GM06990 (cell line): ENCODE measurements at regions not wholly inside any gene's neighbourhood (a gene's known extent, or its start where the extent isn't known, plus 50 kb on each side); places are given as distances from the start of the nearest gene placed in this dataset.

Source experiments
- DNase-seq: peaks from one replicate; pipeline ENCODE4 v3.0.0-alpha.2; 2011; ENCODE audit not compliant: insufficient read length; ENCODE audit errors: extremely low read depth
- H3K27me3 ChIP-seq: replicated peaks from 2 replicates; pipeline ENCODE4 v1.6.0; 2011; ENCODE audit warnings: low read length; ENCODE audit not compliant: control insufficient read depth, insufficient read depth
- H3K36me3 ChIP-seq: 2 replicates; pipeline ENCODE4 v1.5.1; 2011; ENCODE audit warnings: low read length; ENCODE audit not compliant: control insufficient read depth, insufficient read depth
- H3K4me3 ChIP-seq: replicated peaks from 2 replicates; pipeline ENCODE4 v1.5.1; 2011; ENCODE audit warnings: low read depth, mild to moderate bottlenecking, control low read depth, low read length
- TF ChIP-seq, protein P1 (sequence below): IDR thresholded peaks from 2 replicates; pipeline ENCODE4 v1.5.1; 2011; ENCODE audit warnings: low read length, control low read depth, mild to moderate bottlenecking, inconsistent platforms; ENCODE audit not compliant: insufficient read depth, poor library complexity, severe bottlenecking

DNA sequence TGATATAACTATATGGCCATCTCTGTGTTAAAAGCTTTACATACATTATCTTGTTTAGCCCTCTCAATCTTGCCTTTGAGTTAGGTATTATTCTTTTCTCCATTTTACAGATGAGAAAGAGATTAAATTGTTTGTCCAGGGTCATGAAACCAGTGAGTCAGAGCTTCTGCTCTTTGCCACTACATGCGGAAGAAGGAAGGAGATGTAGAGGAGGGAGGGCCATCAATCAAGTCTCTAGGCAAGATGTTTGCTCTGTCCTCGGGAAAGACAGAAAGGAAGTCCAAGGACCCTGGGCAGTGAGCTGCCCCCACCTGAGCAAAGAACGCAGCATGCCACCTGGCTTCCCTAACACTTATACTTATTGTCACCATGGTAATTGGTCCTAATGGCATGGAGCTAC lies 133.7 kb upstream of the IL1RAPL2 start:
- Histone ChIP-seq H3K27me3 (no peaks in the 10 kb centered on the region), H3K4me3 (no peak overlapping the region), H3K36me3 (no peaks in the 10 kb centered on the region)
- TF ChIP-seq, protein P1, sequence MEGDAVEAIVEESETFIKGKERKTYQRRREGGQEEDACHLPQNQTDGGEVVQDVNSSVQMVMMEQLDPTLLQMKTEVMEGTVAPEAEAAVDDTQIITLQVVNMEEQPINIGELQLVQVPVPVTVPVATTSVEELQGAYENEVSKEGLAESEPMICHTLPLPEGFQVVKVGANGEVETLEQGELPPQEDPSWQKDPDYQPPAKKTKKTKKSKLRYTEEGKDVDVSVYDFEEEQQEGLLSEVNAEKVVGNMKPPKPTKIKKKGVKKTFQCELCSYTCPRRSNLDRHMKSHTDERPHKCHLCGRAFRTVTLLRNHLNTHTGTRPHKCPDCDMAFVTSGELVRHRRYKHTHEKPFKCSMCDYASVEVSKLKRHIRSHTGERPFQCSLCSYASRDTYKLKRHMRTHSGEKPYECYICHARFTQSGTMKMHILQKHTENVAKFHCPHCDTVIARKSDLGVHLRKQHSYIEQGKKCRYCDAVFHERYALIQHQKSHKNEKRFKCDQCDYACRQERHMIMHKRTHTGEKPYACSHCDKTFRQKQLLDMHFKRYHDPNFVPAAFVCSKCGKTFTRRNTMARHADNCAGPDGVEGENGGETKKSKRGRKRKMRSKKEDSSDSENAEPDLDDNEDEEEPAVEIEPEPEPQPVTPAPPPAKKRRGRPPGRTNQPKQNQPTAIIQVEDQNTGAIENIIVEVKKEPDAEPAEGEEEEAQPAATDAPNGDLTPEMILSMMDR = no peak
- DNase-seq = no peak

DNA sequence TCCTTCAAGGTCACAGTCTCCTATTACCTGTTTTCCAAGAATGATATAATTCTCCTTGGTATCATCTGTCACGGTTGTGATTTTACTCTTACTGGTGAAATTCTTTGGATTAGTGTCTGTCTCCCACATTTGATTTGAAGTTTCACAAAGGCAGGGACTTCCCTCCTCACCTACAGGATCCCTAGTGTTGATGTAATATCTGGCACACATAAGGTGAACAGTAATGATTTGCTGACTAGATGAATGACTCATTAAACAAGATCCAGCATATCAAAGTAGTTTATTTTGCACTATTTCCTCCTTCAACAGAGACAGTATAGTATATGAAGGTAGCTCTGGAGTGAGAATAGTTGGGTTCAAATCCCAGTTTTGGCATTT lies 135.3 kb upstream of the IL1RAPL2 start:
- no peak for DNase-seq
- no peaks in the 10 kb centered on the region for H3K27me3 ChIP-seq
- TF ChIP-seq, protein P1 = no peak
- H3K4me3 ChIP-seq = no peak overlapping the region
- no peaks in the 10 kb centered on the region for H3K36me3 ChIP-seq

DNA sequence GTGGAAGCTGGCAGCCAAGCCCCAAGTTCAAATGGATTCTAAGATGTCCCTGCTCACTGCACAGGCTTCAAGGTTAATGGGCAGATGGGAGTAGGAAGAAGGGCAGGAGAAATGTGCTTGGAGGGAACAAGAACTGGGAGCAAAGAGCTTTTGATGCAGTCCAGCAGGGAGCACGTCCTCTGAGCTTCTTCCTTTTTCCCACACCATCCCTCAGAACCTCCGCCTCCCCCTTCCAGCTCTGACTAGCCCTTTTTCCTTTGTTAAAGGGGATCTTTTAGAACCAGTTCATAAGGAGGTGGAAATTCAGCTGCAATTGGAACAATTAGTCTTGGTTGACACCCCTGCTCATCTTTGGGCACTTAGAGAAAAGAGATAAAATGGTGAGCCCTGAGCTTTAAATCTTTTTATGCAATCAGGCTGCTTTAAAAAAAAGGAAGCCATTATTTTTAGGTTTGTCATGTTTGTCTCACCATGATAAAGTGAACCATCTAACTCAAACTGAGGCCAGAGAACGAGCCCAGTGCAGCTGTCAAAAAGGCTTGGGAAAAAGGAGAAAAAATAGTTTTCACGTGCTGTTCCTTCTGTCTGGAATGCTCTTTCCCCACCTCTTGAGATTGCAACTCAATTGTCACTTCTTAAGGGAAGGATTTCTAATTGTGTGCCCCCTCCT lies 135.8 kb upstream of the IL1RAPL2 start:
- Histone ChIP-seq H3K4me3 (no peak overlapping the region), H3K27me3 (no peaks in the 10 kb centered on the region), H3K36me3 (no peaks in the 10 kb centered on the region)
- no peak for DNase-seq
- TF ChIP-seq, protein P1 = no peak

DNA sequence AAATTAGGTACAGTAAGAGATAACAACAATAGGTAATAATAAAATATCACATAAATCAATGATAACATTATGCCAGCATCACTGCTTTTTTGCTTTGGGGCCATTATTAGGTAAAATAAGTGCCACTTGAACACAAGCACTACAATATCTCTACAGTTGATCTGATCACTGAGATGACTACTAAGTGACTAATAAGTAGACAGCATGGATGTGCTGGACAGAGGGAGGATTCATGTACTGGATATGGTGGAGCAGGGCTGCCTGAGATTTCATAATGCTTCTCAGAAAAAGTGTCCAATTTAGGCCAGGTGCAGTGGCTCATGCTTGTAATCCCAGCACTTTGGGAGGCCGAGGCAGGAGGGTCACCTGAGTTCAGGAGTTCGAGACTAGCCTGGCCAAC lies 137.8 kb upstream of the IL1RAPL2 start:
- no peak overlapping the region for H3K4me3 ChIP-seq
- H3K36me3 ChIP-seq = no peaks in the 10 kb centered on the region
- DNase-seq = no peak
- TF ChIP-seq, protein P1 = no peak
- no peaks in the 10 kb centered on the region for H3K27me3 ChIP-seq

DNA sequence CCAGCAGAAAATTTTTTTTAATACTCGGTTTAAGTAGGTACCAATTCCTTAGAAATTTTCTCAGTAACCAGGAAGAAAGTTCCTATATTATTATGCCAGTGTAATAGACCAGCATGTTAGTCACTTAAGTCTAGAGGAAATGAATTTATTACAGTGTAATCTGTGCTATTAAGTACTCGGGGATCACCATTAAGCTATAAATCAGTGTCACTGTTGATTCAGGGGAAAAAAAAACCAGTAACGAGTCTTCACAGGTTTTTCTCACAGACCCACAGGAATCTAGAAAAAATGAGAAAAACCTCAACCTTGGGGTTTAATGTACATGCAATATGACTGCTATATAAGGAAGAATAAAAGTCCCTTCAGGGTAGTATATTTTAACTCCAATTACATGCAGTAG lies 138.3 kb upstream of the IL1RAPL2 start:
- TF ChIP-seq, protein P1 = no peak
- H3K4me3 ChIP-seq = no peak overlapping the region
- no peaks in the 10 kb centered on the region for H3K27me3 ChIP-seq
- DNase-seq = no peak
- no peaks in the 10 kb centered on the region for H3K36me3 ChIP-seq

DNA sequence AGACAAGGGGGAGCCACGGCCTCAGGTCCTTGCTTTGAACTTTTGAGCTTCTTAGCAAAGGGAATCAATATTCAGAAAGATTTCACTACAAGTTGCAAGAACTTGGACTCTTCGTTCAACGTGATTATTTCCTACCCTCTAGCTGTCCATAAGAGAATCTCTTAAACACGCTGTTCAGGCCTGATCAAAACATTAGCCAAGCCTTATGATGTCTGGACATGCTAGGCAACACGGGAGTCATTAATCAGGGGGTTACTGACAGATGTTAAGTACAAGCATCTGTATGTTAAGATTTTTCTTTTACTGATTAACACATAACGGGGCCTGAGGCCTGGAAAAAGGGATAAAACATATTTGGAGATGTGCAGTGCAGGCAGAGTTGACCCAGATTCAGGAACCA lies 138.9 kb upstream of the IL1RAPL2 start:
- Histone ChIP-seq H3K4me3 (no peak overlapping the region), H3K36me3 (no peaks in the 10 kb centered on the region), H3K27me3 (no peaks in the 10 kb centered on the region)
- no peak for DNase-seq
- TF ChIP-seq, protein P1 = no peak
